ENCODE measurements at regions not wholly inside any gene's neighbourhood (a gene's known extent, or its start where the extent isn't known, plus 50 kb on each side); places are given as distances from the start of the nearest gene placed in this dataset.

DNA sequence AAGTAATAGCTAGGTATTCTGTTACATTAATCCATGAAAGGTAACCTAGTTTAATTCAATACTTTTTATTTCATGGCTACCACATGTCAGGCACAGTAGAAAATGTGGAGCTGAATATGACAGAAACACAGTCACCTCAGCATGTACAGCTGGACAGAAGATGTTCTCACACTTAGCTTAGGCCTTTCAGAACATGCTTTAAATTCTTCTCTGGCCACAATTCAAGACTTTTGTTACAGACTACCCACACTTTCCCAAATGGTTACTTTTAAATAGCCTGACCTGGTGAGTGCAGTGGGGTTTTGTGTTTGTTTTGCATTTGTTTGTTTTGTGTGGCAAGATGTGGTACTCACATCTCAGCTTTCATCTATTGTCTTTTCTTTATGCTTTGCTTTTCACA lies 1079.5 kb downstream of the IGSF11 start:
- Histone ChIP-seq H3K27me3 (ENCODE audit: control insufficient read depth in 1 of 2, insufficient read depth in 2 of 2, low read length in 2 of 2) (no peaks in the 10 kb centered on the region), H3K36me3 (ENCODE audit: control insufficient read depth in 1 of 2, insufficient read depth in 2 of 2, low read length in 2 of 2) (no peaks in the 10 kb centered on the region), H3K27ac (ENCODE audit: low read depth, low read length) (no peak overlapping the region), H3K9me3 (ENCODE audit: control insufficient read depth in 1 of 2, low read length in 2 of 2) (no peaks in the 10 kb centered on the region), H3K4me3 (ENCODE audit: low read depth in 1 of 2, low read length in 2 of 2) (no peak overlapping the region), H3K9ac (ENCODE audit: low read depth in 1 of 2, low read length in 2 of 2) (no peak overlapping the region), H3K4me1 (ENCODE audit: control insufficient read depth in 1 of 2, insufficient read depth in 2 of 2, low read length in 2 of 2) (no peaks in the 10 kb centered on the region)

GRCh38 chr3:117958027-117958426 lies 1076.6 kb downstream of the IGSF11 start:
- Histone ChIP-seq H3K9me3 (ENCODE audit: control insufficient read depth in 1 of 2, low read length in 2 of 2) (no peaks in the 10 kb centered on the region), H3K27me3 (ENCODE audit: control insufficient read depth in 1 of 2, insufficient read depth in 2 of 2, low read length in 2 of 2) (no peaks in the 10 kb centered on the region), H3K27ac (ENCODE audit: low read depth, low read length) (no peak overlapping the region), H3K4me3 (ENCODE audit: low read depth in 1 of 2, low read length in 2 of 2) (no peak overlapping the region), H3K4me1 (ENCODE audit: control insufficient read depth in 1 of 2, insufficient read depth in 2 of 2, low read length in 2 of 2) (no peaks in the 10 kb centered on the region), H3K9ac (ENCODE audit: low read depth in 1 of 2, low read length in 2 of 2) (no peak overlapping the region), H3K36me3 (ENCODE audit: control insufficient read depth in 1 of 2, insufficient read depth in 2 of 2, low read length in 2 of 2) (no peaks in the 10 kb centered on the region)

DNA sequence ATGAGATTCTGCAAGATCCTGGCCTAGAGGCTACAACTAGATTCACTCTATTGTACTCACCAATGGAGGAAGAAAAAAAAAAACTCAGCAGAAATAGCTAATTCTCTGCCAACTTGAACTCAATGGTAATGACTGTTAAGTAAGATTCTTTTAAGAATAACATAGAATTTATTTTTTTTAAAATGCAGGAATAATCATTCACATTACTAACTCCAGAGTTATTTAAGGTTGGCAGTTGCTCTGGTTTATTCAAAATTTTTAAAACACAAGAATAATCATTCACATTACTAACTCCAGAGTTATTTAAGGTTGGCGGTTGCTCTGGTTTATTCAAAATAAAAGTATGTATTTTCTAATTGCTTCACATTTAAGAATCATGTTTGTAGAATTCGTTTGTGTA lies 1071.9 kb downstream of the IGSF11 start:
- Histone ChIP-seq H3K27me3 (ENCODE audit: control insufficient read depth in 1 of 2, insufficient read depth in 2 of 2, low read length in 2 of 2) (no peaks in the 10 kb centered on the region), H3K27ac (ENCODE audit: low read depth, low read length) (no peak overlapping the region), H3K9me3 (ENCODE audit: control insufficient read depth in 1 of 2, low read length in 2 of 2) (no peaks in the 10 kb centered on the region), H3K4me3 (ENCODE audit: low read depth in 1 of 2, low read length in 2 of 2) (no peak overlapping the region), H3K4me1 (ENCODE audit: control insufficient read depth in 1 of 2, insufficient read depth in 2 of 2, low read length in 2 of 2) (no peaks in the 10 kb centered on the region), H3K36me3 (ENCODE audit: control insufficient read depth in 1 of 2, insufficient read depth in 2 of 2, low read length in 2 of 2) (no peaks in the 10 kb centered on the region), H3K9ac (ENCODE audit: low read depth in 1 of 2, low read length in 2 of 2) (no peak overlapping the region)

- Histone ChIP-seq H3K4me3 (ENCODE audit: low read depth in 1 of 2, low read length in 2 of 2) (no peak overlapping the region), H3K36me3 (ENCODE audit: control insufficient read depth in 1 of 2, insufficient read depth in 2 of 2, low read length in 2 of 2) (no peaks in the 10 kb centered on the region), H3K9me3 (ENCODE audit: control insufficient read depth in 1 of 2, low read length in 2 of 2) (no peaks in the 10 kb centered on the region), H3K9ac (ENCODE audit: low read depth in 1 of 2, low read length in 2 of 2) (no peak overlapping the region), H3K27ac (ENCODE audit: low read depth, low read length) (no peak overlapping the region), H3K27me3 (ENCODE audit: control insufficient read depth in 1 of 2, insufficient read depth in 2 of 2, low read length in 2 of 2) (no peaks in the 10 kb centered on the region), H3K4me1 (ENCODE audit: control insufficient read depth in 1 of 2, insufficient read depth in 2 of 2, low read length in 2 of 2) (no peaks in the 10 kb centered on the region)
These were observed 1070.8 kb downstream of the IGSF11 start for GRCh38 chr3:117963858-117964257.

DNA sequence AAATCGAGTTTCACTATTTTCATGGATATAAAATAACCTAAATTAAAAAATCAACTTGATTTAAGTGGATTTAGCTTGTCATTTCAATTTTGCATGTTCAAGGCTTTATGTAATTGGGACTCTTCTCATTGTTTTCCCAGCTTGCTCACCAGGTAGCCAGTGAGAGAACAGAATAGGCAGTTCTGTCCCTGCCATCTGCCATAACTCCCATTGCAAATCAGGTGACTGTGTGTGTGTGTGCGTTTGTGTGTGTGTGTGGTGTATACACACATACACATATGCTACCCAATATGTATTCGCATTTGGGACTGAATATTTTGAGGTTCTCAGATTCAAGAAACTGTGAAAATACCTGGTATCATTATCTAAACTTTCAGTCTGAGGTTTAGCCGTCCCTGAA lies 1069.8 kb downstream of the IGSF11 start:
- H3K9me3 ChIP-seq (ENCODE audit: control insufficient read depth in 1 of 2, low read length in 2 of 2), result no peaks in the 10 kb centered on the region
- H3K27ac ChIP-seq (ENCODE audit: low read depth, low read length), result no peak overlapping the region
- H3K4me3 ChIP-seq (ENCODE audit: low read depth in 1 of 2, low read length in 2 of 2), result no peak overlapping the region
- no peaks in the 10 kb centered on the region for H3K4me1 ChIP-seq (ENCODE audit: control insufficient read depth in 1 of 2, insufficient read depth in 2 of 2, low read length in 2 of 2)
- no peaks in the 10 kb centered on the region for H3K27me3 ChIP-seq (ENCODE audit: control insufficient read depth in 1 of 2, insufficient read depth in 2 of 2, low read length in 2 of 2)
- H3K9ac ChIP-seq (ENCODE audit: low read depth in 1 of 2, low read length in 2 of 2), result no peak overlapping the region
- H3K36me3 ChIP-seq (ENCODE audit: control insufficient read depth in 1 of 2, insufficient read depth in 2 of 2, low read length in 2 of 2), result no peaks in the 10 kb centered on the region

GRCh38 chr3:117977504-117978228 lies 1057.0 kb downstream of the IGSF11 start:
- H3K27ac ChIP-seq (ENCODE audit: low read depth, low read length), result no peak overlapping the region
- H3K27me3 ChIP-seq (ENCODE audit: control insufficient read depth in 1 of 2, insufficient read depth in 2 of 2, low read length in 2 of 2), result no peaks in the 10 kb centered on the region
- no peak overlapping the region for H3K9ac ChIP-seq (ENCODE audit: low read depth in 1 of 2, low read length in 2 of 2)
- H3K36me3 ChIP-seq (ENCODE audit: control insufficient read depth in 1 of 2, insufficient read depth in 2 of 2, low read length in 2 of 2), result no peaks in the 10 kb centered on the region
- no peaks in the 10 kb centered on the region for H3K4me1 ChIP-seq (ENCODE audit: control insufficient read depth in 1 of 2, insufficient read depth in 2 of 2, low read length in 2 of 2)
- H3K9me3 ChIP-seq (ENCODE audit: control insufficient read depth in 1 of 2, low read length in 2 of 2), result no peaks in the 10 kb centered on the region
- no peak overlapping the region for H3K4me3 ChIP-seq (ENCODE audit: low read depth in 1 of 2, low read length in 2 of 2)

GRCh38 chr3:117979466-117979865 lies 1055.2 kb downstream of the IGSF11 start:
- H3K27me3 ChIP-seq (ENCODE audit: control insufficient read depth in 1 of 2, insufficient read depth in 2 of 2, low read length in 2 of 2), result no peaks in the 10 kb centered on the region
- no peak overlapping the region for H3K4me3 ChIP-seq (ENCODE audit: low read depth in 1 of 2, low read length in 2 of 2)
- H3K27ac ChIP-seq (ENCODE audit: low read depth, low read length), result no peak overlapping the region
- H3K36me3 ChIP-seq (ENCODE audit: control insufficient read depth in 1 of 2, insufficient read depth in 2 of 2, low read length in 2 of 2), result no peaks in the 10 kb centered on the region
- H3K9me3 ChIP-seq (ENCODE audit: control insufficient read depth in 1 of 2, low read length in 2 of 2), result no peaks in the 10 kb centered on the region
- no peak overlapping the region for H3K9ac ChIP-seq (ENCODE audit: low read depth in 1 of 2, low read length in 2 of 2)
- no peaks in the 10 kb centered on the region for H3K4me1 ChIP-seq (ENCODE audit: control insufficient read depth in 1 of 2, insufficient read depth in 2 of 2, low read length in 2 of 2)

DNA sequence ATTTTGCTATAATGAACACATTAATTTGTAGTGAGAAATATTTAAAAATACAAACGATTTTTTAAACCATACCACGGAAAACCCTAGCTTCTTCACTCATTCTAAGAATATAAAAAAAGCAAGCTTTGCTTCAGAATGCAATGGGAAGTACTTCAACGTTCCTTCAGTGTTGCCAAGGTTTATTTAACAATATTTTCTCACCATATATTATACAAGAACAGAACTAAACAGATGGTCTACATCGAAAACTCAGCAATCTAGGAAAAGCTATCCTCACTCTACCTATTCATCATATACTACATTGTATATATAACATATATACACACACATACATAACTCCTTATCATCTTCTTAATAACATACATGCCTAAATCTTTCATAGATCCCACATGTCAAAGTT lies 1047.4 kb downstream of the IGSF11 start:
- H3K27ac ChIP-seq (ENCODE audit: low read depth, low read length), result no peak overlapping the region
- H3K9me3 ChIP-seq (ENCODE audit: control insufficient read depth in 1 of 2, low read length in 2 of 2), result no peaks in the 10 kb centered on the region
- H3K27me3 ChIP-seq (ENCODE audit: control insufficient read depth in 1 of 2, insufficient read depth in 2 of 2, low read length in 2 of 2), result no peaks in the 10 kb centered on the region
- no peak overlapping the region for H3K9ac ChIP-seq (ENCODE audit: low read depth in 1 of 2, low read length in 2 of 2)
- no peaks in the 10 kb centered on the region for H3K4me1 ChIP-seq (ENCODE audit: control insufficient read depth in 1 of 2, insufficient read depth in 2 of 2, low read length in 2 of 2)
- no peaks in the 10 kb centered on the region for H3K36me3 ChIP-seq (ENCODE audit: control insufficient read depth in 1 of 2, insufficient read depth in 2 of 2, low read length in 2 of 2)
- H3K4me3 ChIP-seq (ENCODE audit: low read depth in 1 of 2, low read length in 2 of 2), result no peak overlapping the region

- no peak overlapping the region for H3K9ac ChIP-seq (ENCODE audit: low read depth in 1 of 2, low read length in 2 of 2)
- H3K36me3 ChIP-seq (ENCODE audit: control insufficient read depth in 1 of 2, insufficient read depth in 2 of 2, low read length in 2 of 2), result no peaks in the 10 kb centered on the region
- H3K4me3 ChIP-seq (ENCODE audit: low read depth in 1 of 2, low read length in 2 of 2), result no peak overlapping the region
- H3K27ac ChIP-seq (ENCODE audit: low read depth, low read length), result no peak overlapping the region
- H3K9me3 ChIP-seq (ENCODE audit: control insufficient read depth in 1 of 2, low read length in 2 of 2), result no peaks in the 10 kb centered on the region
- no peaks in the 10 kb centered on the region for H3K4me1 ChIP-seq (ENCODE audit: control insufficient read depth in 1 of 2, insufficient read depth in 2 of 2, low read length in 2 of 2)
- no peaks in the 10 kb centered on the region for H3K27me3 ChIP-seq (ENCODE audit: control insufficient read depth in 1 of 2, insufficient read depth in 2 of 2, low read length in 2 of 2)
These were observed 1044.7 kb downstream of the IGSF11 start for GRCh38 chr3:117989982-117990381.

- Histone ChIP-seq H3K4me1 (ENCODE audit: control insufficient read depth in 1 of 2, insufficient read depth in 2 of 2, low read length in 2 of 2) (no peaks in the 10 kb centered on the region), H3K4me3 (ENCODE audit: low read depth in 1 of 2, low read length in 2 of 2) (no peak overlapping the region), H3K27ac (ENCODE audit: low read depth, low read length) (no peak overlapping the region), H3K27me3 (ENCODE audit: control insufficient read depth in 1 of 2, insufficient read depth in 2 of 2, low read length in 2 of 2) (peaks cover 0 to under 1% of the 10 kb centered on the region in 2 donors), H3K9ac (ENCODE audit: low read depth in 1 of 2, low read length in 2 of 2) (no peak overlapping the region), H3K36me3 (ENCODE audit: control insufficient read depth in 1 of 2, insufficient read depth in 2 of 2, low read length in 2 of 2) (no peaks in the 10 kb centered on the region), H3K9me3 (ENCODE audit: control insufficient read depth in 1 of 2, low read length in 2 of 2) (no peaks in the 10 kb centered on the region)
These were observed 1044.0 kb downstream of the IGSF11 start for GRCh38 chr3:117990627-117991026.
